OCI-LY7 (cell line): ENCODE measurements at regions not wholly inside any gene's neighbourhood (a gene's known extent, or its start where the extent isn't known, plus 50 kb on each side); places are given as distances from the start of the nearest gene placed in this dataset.

Experiments used
- BruUV-seq: library from RNA; stranded (reverse); fragments of 400-500 nt; replicated peaks from 2 replicates; lab custom pipeline; 2021; lab: Mats Ljungman, UMichigan
- CTCF ChIA-PET: fragments of 300-600 bp; sonication (Branson Sonifier 250); formaldehyde crosslinking; loops from one replicate; lab custom pipeline; 2022; ENCODE audit warnings: antibody characterized with exemption; ENCODE audit not compliant: unreplicated experiment; lab: Charles Lee
- POLR2A ChIA-PET: fragments of 300-600 bp; sonication (Branson Sonifier 250); formaldehyde crosslinking; loops from one replicate; lab custom pipeline; 2022; ENCODE audit warnings: antibody characterized with exemption; lab: Charles Lee
- DNase-seq: peaks from one replicate; pipeline ENCODE4 v3.0.0-alpha.2; 2015; ENCODE audit warnings: low spot score
- H2AFZ ChIP-seq: fragments of 200-600 bp; sonication (generic), shearing (Covaris generic); 2 replicates; pipeline ENCODE4 v1.6.1; 2014; ENCODE audit warnings: mild to moderate bottlenecking, antibody characterized with exemption, low read length, moderate library complexity
- H3K27ac ChIP-seq: fragments of 200-600 bp; sonication (generic); 2 replicates; pipeline ENCODE4 v1.5.1; 2014; ENCODE audit warnings: mixed run types, low read depth, mild to moderate bottlenecking, moderate library complexity, low read length, inconsistent platforms; ENCODE audit not compliant: poor library complexity, severe bottlenecking
- H3K36me3 ChIP-seq: fragments of 200-600 bp; sonication (generic); 2 replicates; pipeline ENCODE4 v1.6.1; 2014; ENCODE audit warnings: mild to moderate bottlenecking, antibody characterized with exemption, low read length, moderate library complexity, mixed read lengths; ENCODE audit not compliant: insufficient read depth
- H3K4me1 ChIP-seq: fragments of 200-600 bp; sonication (generic); 2 replicates; pipeline ENCODE4 v1.5.1; 2014; ENCODE audit warnings: mild to moderate bottlenecking, low read length; ENCODE audit not compliant: insufficient read depth, poor library complexity, severe bottlenecking
- H3K4me2 ChIP-seq: fragments of 200-600 bp; sonication (generic); 2 replicates; pipeline ENCODE4 v1.6.1; 2014; ENCODE audit warnings: mild to moderate bottlenecking, low read length
- H3K4me3 ChIP-seq: fragments of 200-600 bp; sonication (generic); 2 replicates; pipeline ENCODE4 v1.5.1; 2014; ENCODE audit warnings: mild to moderate bottlenecking, low read depth, low read length; ENCODE audit not compliant: poor library complexity, severe bottlenecking
- H3K79me2 ChIP-seq: fragments of 200-600 bp; sonication (generic); 2 replicates; pipeline ENCODE4 v1.6.1; 2016; ENCODE audit warnings: low read depth, mild to moderate bottlenecking, low read length, moderate library complexity, mixed read lengths; ENCODE audit not compliant: insufficient read depth
- H3K9me2 ChIP-seq: fragments of 200-600 bp; sonication (generic); 2 replicates; pipeline ENCODE4 v1.6.1; 2016; ENCODE audit warnings: mild to moderate bottlenecking, low read length, mixed read lengths; ENCODE audit not compliant: insufficient read depth
- H3K9me3 ChIP-seq: fragments of 200-600 bp; sonication (generic); 2 replicates; pipeline ENCODE4 v1.6.1; 2014; ENCODE audit warnings: mild to moderate bottlenecking, mixed run types, low read length, mixed read lengths
- H4K20me1 ChIP-seq: fragments of 200-600 bp; sonication (generic); 2 replicates; pipeline ENCODE4 v1.6.1; 2014; ENCODE audit warnings: mild to moderate bottlenecking, antibody characterized with exemption, low read length, moderate library complexity, mixed read lengths; ENCODE audit not compliant: insufficient read depth
- CTCF ChIP-seq: fragments of 200-600 bp; sonication (generic); conservative IDR thresholded peaks from 2 replicates; pipeline ENCODE4 v1.5.1; 2014; ENCODE audit warnings: mild to moderate bottlenecking, antibody characterized with exemption, low read length, moderate library complexity, mixed read lengths
- EZH2phosphoT487 ChIP-seq: fragments of 200-600 bp; sonication (generic); IDR thresholded peaks from 2 replicates; pipeline ENCODE4 v1.6.1; 2018; ENCODE audit warnings: low read depth, borderline replicate concordance, mild to moderate bottlenecking, mixed run types, antibody characterized with exemption, low read length, moderate library complexity, mixed read lengths
- intact Hi-C: fragments of 100-400 bp; cut with micrococcal nuclease; formaldehyde crosslinking; loops from one replicate; pipeline ENCODE4 v1.10.0; 2022; ENCODE audit not compliant: unreplicated experiment

DNA sequence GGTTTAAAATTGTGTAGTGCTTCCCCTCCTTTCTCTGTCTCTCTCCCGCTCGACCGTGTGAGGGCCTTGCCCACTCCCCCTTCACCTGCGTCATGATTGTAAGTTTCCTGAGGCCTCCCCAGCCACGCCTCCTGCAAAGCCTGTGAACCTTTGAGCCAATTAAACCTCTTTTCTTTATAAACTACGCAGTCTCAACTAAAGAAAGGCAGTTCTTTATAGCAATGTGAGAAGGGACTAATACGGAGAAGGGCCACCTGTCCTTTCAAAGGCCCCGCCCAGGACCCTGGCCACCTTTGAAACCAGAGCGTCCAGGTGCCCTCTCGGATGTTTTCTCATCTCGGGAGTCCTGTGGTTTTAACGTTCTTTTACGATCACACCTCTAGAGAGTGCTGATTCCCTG is 741.5 kb downstream of the BRD1 start:
- no peak for TF ChIP-seq CTCF
- TF ChIP-seq EZH2phosphoT487, result no peak
- Histone ChIP-seq H3K9me3 (no peaks in the 10 kb centered on the region), H3K79me2 (no peaks in the 10 kb centered on the region), H3K9me2 (no peaks in the 10 kb centered on the region), H4K20me1 (no peaks in the 10 kb centered on the region), H3K4me2 (no peak overlapping the region), H3K27ac (no peak overlapping the region), H3K36me3 (no peaks in the 10 kb centered on the region), H3K4me3 (no peak overlapping the region), H3K4me1 (no peaks in the 10 kb centered on the region), H2AFZ (no peak overlapping the region)
- intact Hi-C loops, result no loop called here
- CTCF ChIA-PET, result no interaction called here
- DNase-seq, result no peak
- POLR2A ChIA-PET, result no interaction called here
- no TSS peak for BruUV-seq

- no peaks in the 10 kb centered on the region for H3K4me1 ChIP-seq
- H3K4me2 ChIP-seq, result no peak overlapping the region
- H3K27ac ChIP-seq, result no peak overlapping the region
- no peaks in the 10 kb centered on the region for H3K9me2 ChIP-seq
- ChIA-PET POLR2A (no interaction called here), CTCF (no interaction called here)
- DNase-seq, result no peak
- H3K4me3 ChIP-seq, result no peak overlapping the region
- TF ChIP-seq EZH2phosphoT487, result no peak
- TF ChIP-seq CTCF, result no peak
- no peaks in the 10 kb centered on the region for H3K9me3 ChIP-seq
- intact Hi-C loops, result no loop called here
- BruUV-seq, result no TSS peak
- no peaks in the 10 kb centered on the region for H4K20me1 ChIP-seq
- no peak overlapping the region for H2AFZ ChIP-seq
- H3K79me2 ChIP-seq, result no peaks in the 10 kb centered on the region
- H3K36me3 ChIP-seq, result no peaks in the 10 kb centered on the region
These were observed 743.5 kb downstream of the BRD1 start for GRCh38 chr22:49084206-49084605.

- Histone ChIP-seq H3K4me3 (no peak overlapping the region), H4K20me1 (no peaks in the 10 kb centered on the region), H3K27ac (no peak overlapping the region), H3K79me2 (no peaks in the 10 kb centered on the region), H3K4me2 (no peak overlapping the region), H3K9me3 (no peaks in the 10 kb centered on the region), H2AFZ (no peak overlapping the region), H3K4me1 (no peaks in the 10 kb centered on the region), H3K9me2 (no peaks in the 10 kb centered on the region), H3K36me3 (no peaks in the 10 kb centered on the region)
- no peak for DNase-seq
- ChIA-PET POLR2A (no interaction called here), CTCF (no interaction called here)
- TF ChIP-seq EZH2phosphoT487, result no peak
- no peak for TF ChIP-seq CTCF
- BruUV-seq, result no TSS peak
- intact Hi-C loops, result no loop called here
These were observed 744.1 kb downstream of the BRD1 start for GRCh38 chr22:49083607-49084006.
